ENCODE measurements at regions not wholly inside any gene's neighbourhood (a gene's known extent, or its start where the extent isn't known, plus 50 kb on each side); places are given as distances from the start of the nearest gene placed in this dataset.

- TF ChIP-seq CTCF (conservative IDR thresholded peaks at IDR 0.05; ENCODE audit: low read length) = no peak
- no peak for TF ChIP-seq EZH2phosphoT487 (IDR thresholded peaks at IDR 0.05; ENCODE audit: borderline replicate concordance)
Observed at GRCh38 chr13:34078334-34078999, 260.5 kb downstream of the RFC3 start.
